HG02798 (cell line): ENCODE measurements at regions not wholly inside any gene's neighbourhood (a gene's known extent, or its start where the extent isn't known, plus 50 kb on each side); places are given as distances from the start of the nearest gene placed in this dataset.

ENCODE experiments used
- ATAC-seq: cut with Tn5 transposase; IDR thresholded peaks from one replicate; pipeline ENCODE4 v1.9.1; 2021; ENCODE audit warnings: mild to moderate bottlenecking; ENCODE audit not compliant: unreplicated experiment, poor library complexity

DNA sequence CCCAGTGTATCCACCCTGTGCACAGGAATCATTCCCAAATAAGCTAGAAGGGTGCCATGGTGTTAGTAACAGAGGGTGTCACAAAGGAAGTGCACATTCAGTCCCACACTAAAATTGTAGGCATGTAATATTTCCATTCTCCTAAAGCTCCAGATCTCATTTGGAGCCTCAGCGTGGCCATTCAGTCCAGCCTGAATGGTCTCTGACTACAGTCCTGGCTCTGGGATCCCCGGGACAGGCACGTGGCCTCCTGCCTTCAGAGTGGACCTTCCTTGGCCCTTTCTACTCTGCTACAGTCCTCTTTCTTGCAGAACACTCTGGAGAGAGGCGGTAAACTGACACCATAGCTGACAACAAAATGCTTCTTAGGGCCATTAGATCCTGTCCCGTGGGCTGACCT is 243.9 kb downstream of the IRX2 start:
- no peak for ATAC-seq

DNA sequence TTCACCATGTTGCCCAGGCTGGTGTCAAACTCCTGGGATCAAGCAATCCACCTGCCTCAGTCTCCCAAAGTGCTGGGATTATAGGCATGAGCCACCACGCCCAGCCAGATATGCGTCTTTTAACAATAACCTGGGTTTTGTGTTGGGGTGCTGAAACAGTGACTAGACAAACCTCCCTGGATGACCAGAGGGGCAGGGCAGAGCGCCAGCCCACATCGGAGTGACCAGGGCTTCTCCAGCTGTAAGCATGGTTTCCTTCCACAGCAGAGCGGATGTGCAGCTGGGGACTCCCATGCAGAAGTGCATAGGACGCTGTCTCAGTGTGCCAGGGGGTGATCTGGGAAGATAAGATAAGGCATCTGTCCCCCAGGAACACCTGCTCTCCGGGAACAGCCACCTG is 244.9 kb downstream of the IRX2 start:
- ATAC-seq, result no peak

- ATAC-seq, result no peak
Observed at GRCh38 chr5:2505217-2505616, 246.3 kb downstream of the IRX2 start.

DNA sequence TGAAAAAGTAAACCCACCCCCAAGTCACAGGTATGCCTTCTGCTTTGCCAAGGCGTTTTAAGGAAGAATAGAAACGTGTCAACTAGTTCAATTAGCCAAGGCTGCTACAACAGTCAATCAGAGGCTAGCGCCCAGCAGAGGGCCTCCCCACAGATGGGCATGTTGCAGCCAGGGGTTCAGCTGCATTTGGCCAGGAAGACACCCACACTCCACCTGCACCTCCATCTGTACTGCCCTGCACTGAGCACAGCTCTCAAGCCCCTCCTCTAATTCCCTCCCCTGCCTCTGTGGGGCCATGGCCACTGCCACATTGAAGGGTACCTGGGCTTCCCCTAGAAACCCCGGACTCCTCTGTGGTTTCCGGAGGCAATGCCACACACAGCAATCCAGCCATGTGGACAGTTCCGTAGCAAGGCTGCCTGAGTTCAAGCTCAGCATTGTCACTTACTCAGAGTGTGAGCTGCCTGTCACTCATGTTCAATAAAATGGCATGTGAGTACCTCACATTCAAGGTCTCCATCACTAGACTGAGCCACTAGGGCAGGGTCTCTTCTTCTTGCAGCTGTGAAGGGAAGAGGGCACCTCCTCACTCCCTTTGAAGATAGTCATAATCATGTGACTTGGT is 248.4 kb downstream of the IRX2 start:
- ATAC-seq, result no peak

DNA sequence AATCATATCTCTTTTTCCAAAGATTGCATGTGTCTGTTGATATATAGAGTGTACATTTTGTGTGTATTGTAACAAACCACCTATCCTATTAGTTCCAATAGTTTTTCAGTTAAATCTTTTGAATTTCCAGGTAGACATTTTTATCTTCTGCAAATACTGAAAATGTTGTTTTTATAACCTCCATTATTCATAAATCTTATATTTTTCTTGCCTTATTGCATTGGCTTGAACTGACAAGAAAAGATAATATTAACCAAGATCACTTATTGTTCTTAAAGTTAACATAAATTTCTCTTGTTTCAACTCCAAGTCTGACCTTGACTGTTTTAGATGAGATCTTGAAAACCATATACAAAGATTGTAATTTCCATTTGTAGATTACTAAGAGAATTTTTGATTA is 251.6 kb downstream of the IRX2 start:
- no peak for ATAC-seq

DNA sequence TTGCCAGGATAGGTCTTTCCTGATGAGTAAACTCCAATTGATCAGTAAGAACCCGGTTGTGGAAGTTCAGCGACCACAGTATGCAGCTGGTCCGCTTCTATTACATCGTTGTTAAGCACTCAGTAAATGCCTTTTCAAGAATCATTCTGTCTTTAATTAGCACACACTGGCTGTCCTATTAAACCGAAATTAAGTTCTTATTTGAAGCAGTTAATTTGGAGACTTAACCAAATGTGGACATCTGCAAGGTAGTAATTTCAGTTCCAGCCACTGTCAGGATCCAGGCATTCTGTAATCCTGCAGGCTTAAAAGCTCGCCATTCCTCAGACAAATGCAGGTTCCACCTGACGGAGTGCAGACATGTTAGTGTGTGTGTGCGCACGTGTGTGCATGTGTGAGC is 254.6 kb downstream of the IRX2 start:
- no peak for ATAC-seq

DNA sequence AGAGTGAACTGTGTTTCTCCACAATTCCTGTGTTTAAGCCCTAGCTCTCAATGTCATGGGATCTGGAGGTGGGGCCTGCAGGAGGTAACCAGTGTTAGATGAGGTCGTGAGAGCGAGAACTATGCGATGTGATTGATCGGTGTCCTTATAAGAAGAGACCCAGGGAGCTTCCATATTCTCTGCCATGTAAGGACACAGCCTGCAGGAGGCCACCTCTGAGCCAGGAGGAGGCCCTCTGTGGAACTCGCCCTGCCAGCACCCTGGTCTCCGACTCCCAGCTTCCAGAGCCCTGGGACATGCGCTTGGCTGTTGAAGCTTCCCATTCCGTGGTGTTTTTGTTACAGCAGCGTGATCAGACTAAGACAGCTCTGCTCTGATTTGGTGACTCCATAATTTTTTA is 255.4 kb downstream of the IRX2 start:
- no peak for ATAC-seq

GRCh38 chr5:2493356-2493755 is 258.1 kb downstream of the IRX2 start:
- ATAC-seq, result no peak

GRCh38 chr5:2492476-2492875 is 259.0 kb downstream of the IRX2 start:
- no peak for ATAC-seq

DNA sequence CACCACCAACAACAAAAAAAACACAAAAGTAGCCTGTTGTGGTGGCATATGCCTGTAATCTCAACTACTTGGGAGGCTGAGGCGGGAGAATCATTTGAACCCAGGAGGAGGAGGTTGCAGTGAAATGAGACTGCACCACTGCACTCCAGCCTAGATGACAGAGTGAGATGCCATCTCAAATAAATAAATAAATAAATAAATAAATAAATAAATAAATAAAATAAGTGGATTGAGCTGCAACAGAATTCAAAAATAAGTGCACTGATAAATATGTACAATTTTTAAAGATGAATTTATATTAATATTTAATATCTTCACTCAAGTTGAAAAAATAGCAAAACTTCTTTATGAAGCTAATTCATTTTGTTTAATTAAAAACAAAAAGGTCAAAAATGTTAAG is 259.6 kb downstream of the IRX2 start:
- ATAC-seq, result no peak

- no peak for ATAC-seq
Observed at GRCh38 chr5:2489306-2489705, 262.2 kb downstream of the IRX2 start.

- no peak for ATAC-seq
Observed at GRCh38 chr5:2488593-2488992, 262.9 kb downstream of the IRX2 start.

GRCh38 chr5:2487152-2487763 is 264.2 kb downstream of the IRX2 start:
- ATAC-seq, result no peak

DNA sequence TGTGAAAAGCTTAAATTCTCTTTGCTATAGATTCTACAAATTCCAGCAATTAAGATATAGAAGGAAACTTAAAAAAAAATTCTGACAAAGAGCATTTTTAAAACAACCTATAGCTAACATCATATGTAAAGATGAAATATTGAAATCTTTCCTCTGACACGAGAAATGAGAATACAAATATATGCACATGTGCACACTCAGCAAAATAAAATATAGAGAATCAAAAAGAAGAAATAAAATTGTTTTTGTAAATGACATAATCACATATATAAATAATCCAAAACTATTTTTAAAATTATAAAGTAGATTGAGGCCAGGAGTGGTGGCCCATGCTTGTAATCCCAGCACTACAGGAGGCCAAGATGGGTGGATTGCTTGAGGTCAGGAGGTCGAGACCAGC is 265.1 kb downstream of the IRX2 start:
- ATAC-seq, result no peak

DNA sequence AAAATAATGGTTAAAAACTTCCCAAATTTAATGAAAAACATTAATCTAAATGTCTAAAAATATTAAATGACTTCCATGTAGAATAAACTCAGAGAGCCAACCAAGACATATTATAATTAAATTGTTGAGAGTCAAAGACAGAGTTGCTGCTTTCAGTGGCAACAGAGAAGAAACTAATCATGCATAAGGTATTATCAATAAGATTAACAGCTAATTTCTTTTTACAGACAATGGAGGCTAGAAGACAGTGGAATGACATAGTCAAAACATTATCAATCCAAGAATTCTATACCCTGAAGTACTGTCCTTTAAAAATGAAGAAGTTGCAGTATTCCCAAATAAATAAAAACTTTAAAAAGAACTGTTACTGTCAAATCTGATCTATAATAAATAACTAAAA is 268.7 kb downstream of the IRX2 start:
- ATAC-seq, result no peak

GRCh38 chr5:2480871-2481270 is 270.6 kb downstream of the IRX2 start:
- ATAC-seq, result no peak

DNA sequence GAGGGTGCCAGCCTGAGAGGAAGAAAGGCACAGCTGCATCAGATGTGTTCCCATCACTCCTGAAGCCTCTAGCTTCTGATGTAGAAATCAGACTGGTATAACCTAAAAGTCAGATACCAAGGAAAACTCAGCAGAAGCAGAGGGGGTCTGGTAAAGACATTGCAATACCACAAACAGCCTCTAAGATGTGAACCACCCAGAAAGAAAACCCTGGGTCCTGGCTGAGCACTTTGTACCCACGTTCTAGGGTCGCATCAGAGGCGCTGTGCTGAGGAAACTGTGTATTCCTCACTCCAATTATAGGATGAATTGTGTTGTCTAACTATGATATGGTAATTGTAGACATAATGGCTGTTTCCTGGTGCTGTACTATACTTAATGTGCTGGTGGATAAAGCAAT is 275.6 kb downstream of the IRX2 start:
- no peak for ATAC-seq

- ATAC-seq, result no peak
Observed at GRCh38 chr5:2472670-2473069, 278.8 kb downstream of the IRX2 start.

- no peak for ATAC-seq
Observed at GRCh38 chr5:2471152-2471879, 280.2 kb downstream of the IRX2 start.

DNA sequence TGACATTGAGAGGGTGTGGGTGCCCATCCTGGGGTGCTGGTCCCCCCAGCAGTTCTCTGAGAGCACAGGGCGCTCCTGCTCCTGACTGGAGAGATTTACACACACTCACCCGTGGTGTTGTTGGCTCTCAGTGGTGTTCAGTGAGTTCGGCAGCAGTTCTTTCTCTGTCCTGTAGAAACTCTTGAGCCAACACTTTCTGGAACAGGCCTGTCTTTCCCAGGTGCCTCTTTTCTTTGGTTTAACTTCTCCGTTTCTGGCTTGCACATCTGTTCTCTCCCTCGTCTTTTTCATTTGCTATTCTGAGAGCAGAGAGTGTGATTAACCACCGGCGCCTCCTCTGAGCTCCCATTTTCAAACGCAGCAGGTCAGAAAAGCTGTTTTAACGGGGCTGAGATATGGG is 284.5 kb downstream of the IRX2 start:
- no peak for ATAC-seq

GRCh38 chr5:2465383-2465782 is 286.1 kb downstream of the IRX2 start:
- ATAC-seq, result no peak

GRCh38 chr5:2464141-2464540 is 287.3 kb downstream of the IRX2 start:
- ATAC-seq, result no peak
